ENCODE measurements at regions not wholly inside any gene's neighbourhood (a gene's known extent, or its start where the extent isn't known, plus 50 kb on each side); places are given as distances from the start of the nearest gene placed in this dataset.

GRCh38 chr3:5431146-5431545 is 243.6 kb downstream of the EDEM1 start:
- no peak for DNase-seq

GRCh38 chr3:5431811-5432378 is 244.4 kb downstream of the EDEM1 start:
- DNase-seq: no peak

- DNase-seq: no peak
Observed at GRCh38 chr3:5437296-5437782, 249.8 kb downstream of the EDEM1 start.

GRCh38 chr3:5437783-5438323 is 250.3 kb downstream of the EDEM1 start:
- DNase-seq: no peak

- DNase-seq: no peak
Observed at GRCh38 chr3:5441401-5441800, 253.9 kb downstream of the EDEM1 start.

- DNase-seq: no peak
Observed at GRCh38 chr3:5442106-5442785, 254.7 kb downstream of the EDEM1 start.

- no peak for DNase-seq
Observed at GRCh38 chr3:5442786-5443138, 255.3 kb downstream of the EDEM1 start.

- no peak for DNase-seq
Observed at GRCh38 chr3:5444253-5444652, 256.7 kb downstream of the EDEM1 start.

GRCh38 chr3:5445676-5446201 is 258.2 kb downstream of the EDEM1 start:
- no peak for DNase-seq

GRCh38 chr3:5448246-5448645 is 260.7 kb downstream of the EDEM1 start:
- no peak for DNase-seq

- no peak for DNase-seq
Observed at GRCh38 chr3:5448816-5449215, 261.3 kb downstream of the EDEM1 start.

- no peak for DNase-seq
Observed at GRCh38 chr3:5456199-5456598, 268.7 kb downstream of the EDEM1 start.

GRCh38 chr3:5458526-5458925 is 271.0 kb downstream of the EDEM1 start:
- no peak for DNase-seq

GRCh38 chr3:5462086-5462485 is 274.6 kb downstream of the EDEM1 start:
- DNase-seq: no peak

- no peak for DNase-seq
Observed at GRCh38 chr3:5463991-5464390, 276.5 kb downstream of the EDEM1 start.

- DNase-seq: no peak
Observed at GRCh38 chr3:5464649-5465048, 277.1 kb downstream of the EDEM1 start.

- no peak for DNase-seq
Observed at GRCh38 chr3:5465183-5465582, 277.7 kb downstream of the EDEM1 start.

- no peak for DNase-seq
Observed at GRCh38 chr3:5466065-5466464, 278.6 kb downstream of the EDEM1 start.

- no peak for DNase-seq
Observed at GRCh38 chr3:5466717-5467116, 279.2 kb downstream of the EDEM1 start.

- no peak for DNase-seq
Observed at GRCh38 chr3:5473471-5473870, 286.0 kb downstream of the EDEM1 start.

GRCh38 chr3:5476403-5476802 is 288.9 kb downstream of the EDEM1 start:
- no peak for DNase-seq

GRCh38 chr3:5479229-5479799 is 291.8 kb downstream of the EDEM1 start:
- no peak for DNase-seq

GRCh38 chr3:5480190-5480589 is 292.7 kb downstream of the EDEM1 start:
- DNase-seq: no peak

- DNase-seq: no peak
Observed at GRCh38 chr3:5485427-5485826, 297.9 kb downstream of the EDEM1 start.
